GM23338 (cell line): ENCODE measurements at regions not wholly inside any gene's neighbourhood (a gene's known extent, or its start where the extent isn't known, plus 50 kb on each side); places are given as distances from the start of the nearest gene placed in this dataset.

Experiments
- CREB1 ChIP-seq: fragments of 250-450 bp; sonication (Bioruptor Pico); IDR thresholded peaks from 2 replicates; pipeline ENCODE4 v1.5.0; 2020; ENCODE audit warnings: low read depth, mild to moderate bottlenecking, moderate library complexity
- CTCF ChIP-seq, 2 experiments: fragments of 200-600 bp in 1 of 2; sonication (generic) in 1 of 2; conservative IDR thresholded peaks; 2 replicates each; pipeline versions ENCODE4 v1.5.1 to v1.6.1; 2016 to 2017; ENCODE audit warnings: antibody characterized with exemption in 2 of 2, low read depth in 2 of 2, mild to moderate bottlenecking in 2 of 2, moderate library complexity in 1 of 2
- ETS1 ChIP-seq: IDR thresholded peaks from 2 replicates; pipeline ENCODE4 v1.6.1; 2016; ENCODE audit warnings: antibody characterized with exemption
- EZH2 ChIP-seq: fragments of 200-600 bp; sonication (generic); IDR thresholded peaks from one replicate; pipeline ENCODE4 v1.8.0; 2017; ENCODE audit warnings: antibody characterized with exemption, mild to moderate bottlenecking, low read depth; ENCODE audit not compliant: unreplicated experiment
- EZH2phosphoT487 ChIP-seq: fragments of 200-600 bp; sonication (generic); IDR thresholded peaks from one replicate; pipeline ENCODE4 v1.8.1; 2018; ENCODE audit warnings: antibody characterized with exemption; ENCODE audit not compliant: unreplicated experiment
- JUNB ChIP-seq: IDR thresholded peaks from one replicate; pipeline ENCODE4 v1.6.1; 2016; ENCODE audit warnings: antibody characterized with exemption; ENCODE audit not compliant: unreplicated experiment
- NANOG ChIP-seq: IDR thresholded peaks from 2 replicates; pipeline ENCODE4 v1.6.1; 2016; ENCODE audit warnings: antibody characterized with exemption, borderline replicate concordance
- POLR2AphosphoS5 ChIP-seq: IDR thresholded peaks from 2 replicates; pipeline ENCODE4 v1.6.1; 2016; ENCODE audit warnings: antibody characterized with exemption, low read depth
- REST ChIP-seq: IDR thresholded peaks from one replicate; pipeline ENCODE4 v1.6.1; 2018; ENCODE audit warnings: antibody characterized with exemption; ENCODE audit not compliant: unreplicated experiment
- STAT1 ChIP-seq: IDR thresholded peaks from one replicate; pipeline ENCODE4 v1.6.1; 2016; ENCODE audit warnings: antibody characterized with exemption; ENCODE audit not compliant: unreplicated experiment

- TF ChIP-seq CTCF (conservative IDR thresholded peaks at IDR 0.05; ENCODE audit: low read depth in 2 of 2) (peak in 1 of 2 experiments; percentile 12; a peak in 1 of 4 replicates), REST (no peak), ETS1 (no peak), POLR2AphosphoS5 (no peak), EZH2 (no peak), EZH2phosphoT487 (no peak), JUNB (no peak), STAT1 (no peak), NANOG (no peak), CREB1 (CRISPR knock-in tag) (no peak)
These were observed 53.3 kb upstream of the CXCR4 start for GRCh38 chr2:136171223-136171622.
